SK-N-SH treated with all-trans-retinoic acid at 6 μM for 48 hours (cell line): ENCODE measurements at regions not wholly inside any gene's neighbourhood (a gene's known extent, or its start where the extent isn't known, plus 50 kb on each side); places are given as distances from the start of the nearest gene placed in this dataset.

ENCODE experiments used
- ATAC-seq: fragments of 200-7000 bp; cut with Tn5 transposase; 3 replicates; pipeline ENCODE4 v1.9.1; 2020; ENCODE audit warnings: mild to moderate bottlenecking, moderate library complexity
- BACH2 ChIP-seq: fragments of 250-450 bp; sonication (Bioruptor Pico); IDR thresholded peaks from 2 replicates; pipeline ENCODE4 v1.9.0; 2021; ENCODE audit warnings: mild to moderate bottlenecking, borderline replicate concordance
- CREB5 ChIP-seq: fragments of 250-450 bp; sonication (Bioruptor Pico); IDR thresholded peaks from 2 replicates; pipeline ENCODE4 v1.5.1; 2020; ENCODE audit warnings: low read depth, mild to moderate bottlenecking, moderate library complexity
- CSDC2 ChIP-seq: fragments of 250-450 bp; sonication (Bioruptor Pico); IDR thresholded peaks from 2 replicates; pipeline ENCODE4 v1.5.0; 2020; ENCODE audit warnings: mild to moderate bottlenecking, moderate library complexity
- CSRNP3 ChIP-seq: fragments of 250-450 bp; sonication (Bioruptor Pico); IDR thresholded peaks from 2 replicates; pipeline ENCODE4 v1.5.1; 2021; ENCODE audit warnings: mild to moderate bottlenecking, moderate library complexity
- ESRRG ChIP-seq: fragments of 250-450 bp; sonication (Bioruptor Pico); IDR thresholded peaks from 2 replicates; pipeline ENCODE4 v1.6.1; 2021; ENCODE audit warnings: mild to moderate bottlenecking
- GLIS3 ChIP-seq: fragments of 250-450 bp; sonication (Bioruptor Pico); IDR thresholded peaks from 2 replicates; pipeline ENCODE4 v1.5.0; 2020; ENCODE audit warnings: mild to moderate bottlenecking, moderate library complexity
- ISL1 ChIP-seq: fragments of 250-450 bp; sonication (Bioruptor Pico); IDR thresholded peaks from 2 replicates; pipeline ENCODE4 v2.1.2; 2022; ENCODE audit warnings: mild to moderate bottlenecking, moderate library complexity
- PATZ1 ChIP-seq: fragments of 250-450 bp; sonication (Bioruptor Pico); IDR thresholded peaks from 2 replicates; pipeline ENCODE4 v1.8.0; 2020; ENCODE audit warnings: mild to moderate bottlenecking, moderate library complexity, borderline replicate concordance
- POU6F1 ChIP-seq: fragments of 250-450 bp; sonication (Bioruptor Pico); IDR thresholded peaks from 2 replicates; pipeline ENCODE4 v1.8.0; 2021; ENCODE audit warnings: low read depth, mild to moderate bottlenecking, moderate library complexity, borderline replicate concordance
- PPARA ChIP-seq: fragments of 250-450 bp; sonication (Bioruptor Pico); IDR thresholded peaks from 2 replicates; pipeline ENCODE4 v1.5.0; 2020; ENCODE audit warnings: mild to moderate bottlenecking, borderline replicate concordance
- RARB ChIP-seq: fragments of 250-450 bp; sonication (Bioruptor Pico); IDR thresholded peaks from 2 replicates; pipeline ENCODE4 v1.8.0; 2021; ENCODE audit warnings: mild to moderate bottlenecking, moderate library complexity
- SNAI2 ChIP-seq: fragments of 250-450 bp; sonication (Bioruptor Pico); IDR thresholded peaks from 2 replicates; pipeline ENCODE4 v1.5.0; 2020; ENCODE audit warnings: mild to moderate bottlenecking, moderate library complexity
- TOX ChIP-seq: fragments of 250-450 bp; sonication (Bioruptor Pico); IDR thresholded peaks from 2 replicates; pipeline ENCODE4 v1.8.0; 2021; ENCODE audit warnings: mild to moderate bottlenecking, moderate library complexity, borderline replicate concordance
- TSHZ2 ChIP-seq: fragments of 250-450 bp; sonication (Bioruptor Pico); IDR thresholded peaks from 2 replicates; pipeline ENCODE4 v1.5.0; 2020; ENCODE audit warnings: mild to moderate bottlenecking, moderate library complexity
- ZC3H10 ChIP-seq: fragments of 250-450 bp; sonication (Bioruptor Pico); IDR thresholded peaks from 2 replicates; pipeline ENCODE4 v1.5.1; 2021; ENCODE audit warnings: mild to moderate bottlenecking, moderate library complexity
- ZFP3 ChIP-seq: fragments of 250-450 bp; sonication (Bioruptor Pico); IDR thresholded peaks from 2 replicates; pipeline ENCODE4 v1.5.0; 2020; ENCODE audit warnings: mild to moderate bottlenecking, moderate library complexity
- ZFP30 ChIP-seq: fragments of 450-650 bp; formaldehyde crosslinking; IDR thresholded peaks from 2 replicates; pipeline ENCODE4 v1.5.0; 2022; ENCODE audit warnings: mild to moderate bottlenecking, moderate library complexity
- ZNF565 ChIP-seq: fragments of 450-650 bp; formaldehyde crosslinking; conservative IDR thresholded peaks from 2 replicates; pipeline ENCODE4 v1.5.0; 2020; ENCODE audit warnings: low read depth, mild to moderate bottlenecking, moderate library complexity
- ZNF70 ChIP-seq: fragments of 450-650 bp; formaldehyde crosslinking; IDR thresholded peaks from 2 replicates; pipeline ENCODE4 v1.5.0; 2020; ENCODE audit warnings: mild to moderate bottlenecking, moderate library complexity
- ZNF8 ChIP-seq: fragments of 450-650 bp; formaldehyde crosslinking; IDR thresholded peaks from 2 replicates; pipeline ENCODE4 v1.5.0; 2020; ENCODE audit warnings: mild to moderate bottlenecking, moderate library complexity

DNA sequence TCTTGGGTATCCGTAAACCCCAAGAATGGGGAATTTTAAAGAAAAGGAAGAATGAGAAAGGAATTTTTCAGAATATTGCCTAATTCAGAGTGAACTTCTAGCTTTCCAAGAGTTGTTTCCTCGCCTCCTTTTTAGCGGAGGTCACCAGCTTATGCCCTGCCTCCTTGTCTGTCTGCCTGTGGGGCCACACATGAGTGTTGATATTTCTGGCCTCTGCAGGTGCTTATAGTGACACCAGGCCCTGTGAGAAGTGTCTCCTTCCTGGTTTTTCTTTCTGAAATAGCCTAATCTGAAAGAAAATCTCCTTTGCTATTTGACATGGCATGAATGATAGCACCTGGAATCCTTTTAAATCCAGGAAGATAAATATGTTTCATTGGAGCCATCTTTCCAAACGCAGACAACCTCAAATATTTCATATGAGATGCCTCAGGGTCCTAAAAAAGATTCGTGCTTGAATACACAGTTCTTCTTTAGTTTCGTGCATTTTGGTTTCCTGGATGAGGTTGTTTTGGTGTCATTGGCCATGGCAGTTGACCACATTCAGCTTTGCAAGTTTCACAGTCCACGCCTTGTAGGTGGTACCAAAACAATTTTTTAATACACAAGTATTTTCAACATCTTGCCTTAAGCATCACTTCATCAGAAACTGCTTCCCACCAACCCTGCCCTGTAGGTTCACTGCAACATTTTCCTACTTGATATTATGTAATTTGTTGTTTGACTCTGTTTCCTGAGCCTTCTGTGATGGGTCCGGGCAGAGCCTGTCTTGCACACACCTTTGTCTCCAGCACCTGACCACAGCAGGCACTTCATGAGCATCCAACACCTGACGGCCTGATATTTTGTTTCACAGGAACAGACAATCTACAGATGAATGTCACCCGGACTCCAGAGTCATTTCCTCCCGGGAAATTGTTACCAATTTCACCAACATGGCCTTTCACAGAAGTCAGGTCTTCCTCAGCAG is 159.4 kb downstream of the C11orf91 start (continued):
- no peak for TF ChIP-seq GLIS3 (CRISPR knock-in tag)

DNA sequence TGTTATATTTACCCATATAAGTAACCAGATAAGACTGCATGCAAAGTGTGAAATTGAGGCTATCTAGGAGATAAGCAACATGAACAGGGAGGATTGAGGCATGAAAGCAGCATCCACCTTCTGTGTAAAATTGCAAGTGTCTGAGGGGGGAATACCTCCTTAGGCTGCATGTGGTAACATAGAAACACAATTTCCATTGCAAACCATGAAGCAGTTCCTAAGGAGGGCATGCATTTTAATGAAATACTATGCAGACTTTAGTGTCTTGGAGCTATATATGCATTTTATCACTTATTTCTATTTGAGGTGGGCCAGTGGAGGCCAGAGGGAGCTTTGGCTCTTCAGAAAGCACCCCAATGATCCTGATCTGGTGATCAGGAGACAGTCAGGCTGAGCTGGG is 160.2 kb downstream of the C11orf91 start:
- ATAC-seq = no peak
- TF ChIP-seq TOX (CRISPR knock-in tag) (no peak), ZNF70 (no peak), RARB (CRISPR knock-in tag) (no peak), ISL1 (no peak), POU6F1 (CRISPR knock-in tag) (no peak), ESRRG (CRISPR knock-in tag) (no peak), CSRNP3 (CRISPR knock-in tag) (no peak), PPARA (no peak), CREB5 (CRISPR knock-in tag) (no peak), BACH2 (CRISPR knock-in tag) (no peak), GLIS3 (CRISPR knock-in tag) (no peak), ZC3H10 (CRISPR knock-in tag) (no peak), CSDC2 (no peak), ZFP30 (no peak), ZNF565 (CRISPR knock-in tag) (no peak)

- no peak for ATAC-seq
- TF ChIP-seq CREB5 (CRISPR knock-in tag) (no peak), ZFP3 (CRISPR knock-in tag) (no peak), CSDC2 (no peak), ZFP30 (no peak), TSHZ2 (no peak), ZNF8 (CRISPR knock-in tag) (no peak), ESRRG (CRISPR knock-in tag) (no peak), ZC3H10 (CRISPR knock-in tag) (no peak), SNAI2 (CRISPR knock-in tag) (no peak), RARB (CRISPR knock-in tag) (no peak), PATZ1 (CRISPR knock-in tag) (no peak)
Observed at GRCh38 chr11:33539751-33540150, 160.9 kb downstream of the C11orf91 start.
